WTC11 (cell line): ENCODE measurements at regions not wholly inside any gene's neighbourhood (a gene's known extent, or its start where the extent isn't known, plus 50 kb on each side); places are given as distances from the start of the nearest gene placed in this dataset.

Experiments used
- ATAC-seq: fragments of 200-7000 bp; cut with Tn5 transposase; 2 replicates; pipeline ENCODE4 v1.10.0; 2021; ENCODE audit warnings: mild to moderate bottlenecking, moderate library complexity
- CTCF ChIA-PET: fragments of 300-600 bp; sonication (Branson Sonifier 250); formaldehyde crosslinking; loops from one replicate; lab custom pipeline; 2021; ENCODE audit warnings: antibody characterized with exemption; lab: Charles Lee
- POLR2A ChIA-PET: fragments of 350-600 bp; sonication (Branson Sonifier 250); formaldehyde crosslinking; loops from one replicate; lab custom pipeline; 2021; ENCODE audit warnings: antibody characterized with exemption; lab: Charles Lee
- DNase-seq: peaks from one replicate; pipeline ENCODE4 v3.0.0; 2021; ENCODE audit warnings: low spot score
- H3K27ac Mint-ChIP-seq: 2 replicates; pipeline ENCODE4 v1.8.0; 2021; ENCODE audit warnings: mixed read lengths
- H3K27me3 Mint-ChIP-seq: 2 replicates; pipeline ENCODE4 v1.8.0; 2021; ENCODE audit warnings: low read depth, mild to moderate bottlenecking, moderate library complexity, mixed read lengths
- H3K36me3 Mint-ChIP-seq: 2 replicates; pipeline ENCODE4 v1.8.0; 2021; ENCODE audit warnings: mixed read lengths
- H3K4me1 Mint-ChIP-seq: 2 replicates; pipeline ENCODE4 v1.8.0; 2022; ENCODE audit warnings: mixed read lengths
- H3K4me3 Mint-ChIP-seq: 2 replicates; pipeline ENCODE4 v1.8.0; 2021; ENCODE audit warnings: mild to moderate bottlenecking, moderate library complexity, mixed read lengths
- H3K9me3 Mint-ChIP-seq: 2 replicates; pipeline ENCODE4 v1.8.0; 2021; ENCODE audit warnings: mixed read lengths
- ATF3 ChIP-seq: sonication (generic); formaldehyde crosslinking; conservative IDR thresholded peaks from 2 replicates; pipeline ENCODE4 v1.8.1; 2022; ENCODE audit warnings: mild to moderate bottlenecking, missing genetic modification reagents
- CDX4 ChIP-seq: fragments of 250-450 bp; sonication (Bioruptor Pico); IDR thresholded peaks from 2 replicates; pipeline ENCODE4 v1.9.0; 2021; ENCODE audit warnings: moderate library complexity, mild to moderate bottlenecking, inconsistent platforms, borderline replicate concordance
- FOXK1 ChIP-seq: sonication (generic); formaldehyde crosslinking; IDR thresholded peaks from 2 replicates; pipeline ENCODE4 v1.8.0; 2022; ENCODE audit warnings: mild to moderate bottlenecking, moderate library complexity, missing genetic modification reagents
- GTF2I ChIP-seq: fragments of 250-450 bp; sonication (Bioruptor Pico); conservative IDR thresholded peaks from 2 replicates; pipeline ENCODE4 v1.4.0; 2021; ENCODE audit warnings: mild to moderate bottlenecking
- IRF1 ChIP-seq: sonication (generic); formaldehyde crosslinking; IDR thresholded peaks from 2 replicates; pipeline ENCODE4 v1.8.0; 2023; ENCODE audit warnings: missing genetic modification reagents
- IRF2 ChIP-seq: sonication (generic); formaldehyde crosslinking; IDR thresholded peaks from 2 replicates; pipeline ENCODE4 v1.8.0; 2022; ENCODE audit warnings: low read depth, missing genetic modification reagents, borderline replicate concordance
- JAZF1 ChIP-seq: fragments of 250-450 bp; sonication (Bioruptor Pico); IDR thresholded peaks from 2 replicates; pipeline ENCODE4 v1.9.0; 2021; ENCODE audit warnings: moderate library complexity, mild to moderate bottlenecking, inconsistent platforms
- OVOL2 ChIP-seq: fragments of 250-450 bp; sonication (Bioruptor Pico); IDR thresholded peaks from 2 replicates; pipeline ENCODE4 v1.9.0; 2021; ENCODE audit warnings: mild to moderate bottlenecking, borderline replicate concordance
- RELA ChIP-seq: sonication (generic); formaldehyde crosslinking; IDR thresholded peaks from 2 replicates; pipeline ENCODE4 v1.8.1; 2022; ENCODE audit warnings: missing genetic modification reagents, mild to moderate bottlenecking, borderline replicate concordance
- SOX15 ChIP-seq: fragments of 250-450 bp; sonication (Bioruptor Pico); IDR thresholded peaks from 2 replicates; pipeline ENCODE4 v1.9.0; 2021; ENCODE audit warnings: mild to moderate bottlenecking
- TCF7 ChIP-seq: sonication (generic); formaldehyde crosslinking; IDR thresholded peaks from 2 replicates; pipeline ENCODE4 v1.8.0; 2022; ENCODE audit warnings: mild to moderate bottlenecking, low read depth, missing genetic modification reagents, moderate library complexity
- USF1 ChIP-seq: sonication (generic); formaldehyde crosslinking; IDR thresholded peaks from 2 replicates; pipeline ENCODE4 v1.8.0; 2022; ENCODE audit warnings: mild to moderate bottlenecking, missing genetic modification reagents
- ZBTB43 ChIP-seq: sonication (generic); formaldehyde crosslinking; IDR thresholded peaks from 2 replicates; pipeline ENCODE4 v1.8.1; 2023; ENCODE audit warnings: mild to moderate bottlenecking, missing genetic modification reagents
- ZNF263 ChIP-seq: sonication (generic); formaldehyde crosslinking; IDR thresholded peaks from 2 replicates; pipeline ENCODE4 v1.8.1; 2022; ENCODE audit warnings: low read depth, mild to moderate bottlenecking, moderate library complexity, missing genetic modification reagents
- ZNF396 ChIP-seq: fragments of 250-450 bp; sonication (Bioruptor Pico); IDR thresholded peaks from 2 replicates; pipeline ENCODE4 v1.8.0; 2021; ENCODE audit warnings: mild to moderate bottlenecking, moderate library complexity, borderline replicate concordance
- ZNF416 ChIP-seq: fragments of 250-450 bp; sonication (Bioruptor Pico); IDR thresholded peaks from 2 replicates; pipeline ENCODE4 v1.9.0; 2021; ENCODE audit warnings: mild to moderate bottlenecking, inconsistent platforms
- ZNF425 ChIP-seq: fragments of 250-450 bp; sonication (Bioruptor Pico); conservative IDR thresholded peaks from 2 replicates; pipeline ENCODE4 v1.9.0; 2021; ENCODE audit warnings: mild to moderate bottlenecking
- ZNF532 ChIP-seq: fragments of 250-450 bp; sonication (Bioruptor Pico); IDR thresholded peaks from 2 replicates; pipeline ENCODE4 v1.9.0; 2021; ENCODE audit warnings: mild to moderate bottlenecking, borderline replicate concordance
- TF ChIP-seq, protein P1 (sequence below): fragments of 250-450 bp; sonication (Bioruptor Pico); IDR thresholded peaks from 2 replicates; pipeline ENCODE4 v1.9.0; 2021; ENCODE audit warnings: mild to moderate bottlenecking
- TF ChIP-seq, protein P2 (sequence below): sonication (generic); formaldehyde crosslinking; IDR thresholded peaks from 2 replicates; pipeline ENCODE4 v1.8.1; 2022; ENCODE audit warnings: mild to moderate bottlenecking, missing genetic modification reagents, moderate library complexity, borderline replicate concordance

GRCh38 chr17:34710226-34710625, 130.8 kb downstream of the TMEM132E start:
- TF ChIP-seq ATF3 (CRISPR knock-in tag) = no peak
- TF ChIP-seq SOX15 (CRISPR knock-in tag) = no peak
- TF ChIP-seq, protein P1, sequence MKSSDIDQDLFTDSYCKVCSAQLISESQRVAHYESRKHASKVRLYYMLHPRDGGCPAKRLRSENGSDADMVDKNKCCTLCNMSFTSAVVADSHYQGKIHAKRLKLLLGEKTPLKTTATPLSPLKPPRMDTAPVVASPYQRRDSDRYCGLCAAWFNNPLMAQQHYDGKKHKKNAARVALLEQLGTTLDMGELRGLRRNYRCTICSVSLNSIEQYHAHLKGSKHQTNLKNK (CRISPR knock-in tag) = no peak
- no peak for TF ChIP-seq CDX4
- TF ChIP-seq JAZF1 (CRISPR knock-in tag) = no peak
- TF ChIP-seq IRF2 = no peak
- no peak for TF ChIP-seq OVOL2 (CRISPR knock-in tag)
- no peak for TF ChIP-seq ZBTB43 (CRISPR knock-in tag)
- no peak for TF ChIP-seq FOXK1 (CRISPR knock-in tag)
- no peak for TF ChIP-seq RELA (CRISPR knock-in tag)
- Mint-ChIP-seq H3K36me3 (no peaks in the 10 kb centered on the region), H3K27me3 (peaks cover 14% of the 10 kb centered on the region), H3K9me3 (no peaks in the 10 kb centered on the region), H3K4me1 (no peaks in the 10 kb centered on the region), H3K27ac (no peak overlapping the region), H3K4me3 (no peak overlapping the region)
- POLR2A ChIA-PET = no interaction called here
- no peak for DNase-seq
- no peak for ATAC-seq
- CTCF ChIA-PET = no interaction called here

GRCh38 chr17:34709158-34709754, 129.9 kb downstream of the TMEM132E start:
- Mint-ChIP-seq H3K27me3 (peaks cover 14% of the 10 kb centered on the region), H3K27ac (no peak overlapping the region), H3K4me3 (no peak overlapping the region), H3K36me3 (no peaks in the 10 kb centered on the region), H3K9me3 (no peaks in the 10 kb centered on the region), H3K4me1 (no peaks in the 10 kb centered on the region)
- ATAC-seq (no peak), DNase-seq (no peak)
- CTCF ChIA-PET = interaction anchor here (1.3 kb wide), 1 partner anchor 167 kb away, joined by 4 read pairs; no protein-coding TSS in a partner anchor
- POLR2A ChIA-PET = no interaction called here
- TF ChIP-seq USF1 (CRISPR knock-in tag) = no peak
- no peak for TF ChIP-seq ZNF416 (CRISPR knock-in tag)
- TF ChIP-seq, protein P2, sequence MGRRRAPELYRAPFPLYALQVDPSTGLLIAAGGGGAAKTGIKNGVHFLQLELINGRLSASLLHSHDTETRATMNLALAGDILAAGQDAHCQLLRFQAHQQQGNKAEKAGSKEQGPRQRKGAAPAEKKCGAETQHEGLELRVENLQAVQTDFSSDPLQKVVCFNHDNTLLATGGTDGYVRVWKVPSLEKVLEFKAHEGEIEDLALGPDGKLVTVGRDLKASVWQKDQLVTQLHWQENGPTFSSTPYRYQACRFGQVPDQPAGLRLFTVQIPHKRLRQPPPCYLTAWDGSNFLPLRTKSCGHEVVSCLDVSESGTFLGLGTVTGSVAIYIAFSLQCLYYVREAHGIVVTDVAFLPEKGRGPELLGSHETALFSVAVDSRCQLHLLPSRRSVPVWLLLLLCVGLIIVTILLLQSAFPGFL (CRISPR knock-in tag) = no peak
- TF ChIP-seq GTF2I (CRISPR knock-in tag) = no peak
- no peak for TF ChIP-seq ZNF263 (CRISPR knock-in tag)
- no peak for TF ChIP-seq TCF7 (CRISPR knock-in tag)
- TF ChIP-seq ZNF425 = no peak
- no peak for TF ChIP-seq ZNF396 (CRISPR knock-in tag)
- TF ChIP-seq RELA (CRISPR knock-in tag) = no peak
- TF ChIP-seq ZNF532 (CRISPR knock-in tag) = no peak
- no peak for TF ChIP-seq FOXK1 (CRISPR knock-in tag)
- TF ChIP-seq IRF1 (CRISPR knock-in tag) = no peak
